Dedifferentiated amniotic fluid mesenchymal stem cell (primary cell): ENCODE measurements at regions not wholly inside any gene's neighbourhood (a gene's known extent, or its start where the extent isn't known, plus 50 kb on each side); places are given as distances from the start of the nearest gene placed in this dataset.
"Not testable (repeated sequence)": the region's sequence is repeated elsewhere in the genome, so short reads cannot be mapped to it uniquely, and the experiment has no call there.

Experiments used
- DNase-seq: peaks from one replicate; pipeline ENCODE4 v3.0.0-alpha.2; 2016; ENCODE audit errors: extremely low spot score

- DNase-seq: no peak
Observed at GRCh38 chr4:112775801-112776200, 138.9 kb downstream of the LARP7 start.

GRCh38 chr4:112776535-112776934, 139.6 kb downstream of the LARP7 start:
- DNase-seq: no peak

- no peak for DNase-seq
Observed at GRCh38 chr4:112778520-112778919, 141.6 kb downstream of the LARP7 start.

GRCh38 chr4:112793033-112793432, 156.1 kb downstream of the LARP7 start:
- no peak for DNase-seq

- no peak for DNase-seq
Observed at GRCh38 chr4:112800001-112800400, 163.1 kb downstream of the LARP7 start.

- DNase-seq: no peak
Observed at GRCh38 chr4:112801341-112801740, 164.4 kb downstream of the LARP7 start.

- no peak for DNase-seq
Observed at GRCh38 chr4:112802780-112803179, 165.8 kb downstream of the LARP7 start.

GRCh38 chr4:112807083-112807482, 170.1 kb downstream of the LARP7 start:
- DNase-seq: peak; percentile 12

GRCh38 chr4:112808001-112808400, 171.1 kb downstream of the LARP7 start:
- peak; percentile 8 for DNase-seq

GRCh38 chr4:112813790-112814189, 176.8 kb downstream of the LARP7 start:
- DNase-seq: no peak

GRCh38 chr4:112817933-112818593, 181.1 kb downstream of the LARP7 start:
- peak; percentile 97 for DNase-seq

GRCh38 chr4:112818594-112818965, 181.6 kb downstream of the LARP7 start:
- DNase-seq: no peak

- no peak for DNase-seq
Observed at GRCh38 chr4:112819729-112820128, 182.8 kb downstream of the LARP7 start.

- no peak for DNase-seq
Observed at GRCh38 chr4:112823156-112823555, 186.2 kb downstream of the LARP7 start.

- DNase-seq: no peak
Observed at GRCh38 chr4:112823606-112824005, 186.7 kb downstream of the LARP7 start.

GRCh38 chr4:112830753-112831386, 193.9 kb downstream of the LARP7 start:
- DNase-seq: no peak

- DNase-seq: no peak
Observed at GRCh38 chr4:112832493-112832892, 195.6 kb downstream of the LARP7 start.

GRCh38 chr4:112836895-112837294, 200.0 kb downstream of the LARP7 start:
- DNase-seq: no peak

GRCh38 chr4:112838015-112838414, 201.1 kb downstream of the LARP7 start:
- DNase-seq: not testable (repeated sequence)

- peak; percentile 36 for DNase-seq
Observed at GRCh38 chr4:112840061-112840460, 203.1 kb downstream of the LARP7 start.

GRCh38 chr4:112840619-112841018, 203.7 kb downstream of the LARP7 start:
- no peak for DNase-seq

GRCh38 chr4:112842513-112842912, 205.6 kb downstream of the LARP7 start:
- no peak for DNase-seq

GRCh38 chr4:112845386-112845785, 204.1 kb upstream of the ANK2 start:
- DNase-seq: no peak

GRCh38 chr4:112847045-112847444, 202.4 kb upstream of the ANK2 start:
- no peak for DNase-seq
